GM03348 (cell line): ENCODE measurements at regions not wholly inside any gene's neighbourhood (a gene's known extent, or its start where the extent isn't known, plus 50 kb on each side); places are given as distances from the start of the nearest gene placed in this dataset.
"Not testable (repeated sequence)": the region's sequence is repeated elsewhere in the genome, so short reads cannot be mapped to it uniquely, and the experiment has no call there.

Experiments
- DNase-seq: peaks from one replicate; pipeline ENCODE4 v3.0.0; 2012; ENCODE audit warnings: low spot score

DNA sequence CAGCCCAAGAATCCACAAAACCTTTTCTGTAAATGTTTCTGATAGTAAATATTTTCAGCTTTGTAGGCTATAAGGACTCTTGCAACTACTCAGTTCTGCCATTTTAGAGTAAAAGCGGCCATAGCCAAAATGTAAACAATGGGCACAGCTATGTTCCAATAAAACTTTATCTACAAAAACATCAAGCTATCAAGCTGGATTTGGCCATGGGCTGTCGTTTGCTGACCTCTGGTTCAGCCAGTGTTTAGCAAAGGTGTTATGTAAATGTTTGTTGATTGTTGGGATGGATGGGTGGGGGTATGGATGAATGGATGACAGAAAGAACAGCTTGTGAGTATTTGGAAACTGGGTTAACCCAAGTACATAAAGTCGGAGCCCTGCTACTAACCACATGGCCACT is 111.1 kb upstream of the VRK1 start:
- DNase-seq = no peak

GRCh38 chr14:96688629-96689028 is 108.6 kb upstream of the VRK1 start:
- no peak for DNase-seq

GRCh38 chr14:96690713-96691383 is 106.3 kb upstream of the VRK1 start:
- no peak for DNase-seq

DNA sequence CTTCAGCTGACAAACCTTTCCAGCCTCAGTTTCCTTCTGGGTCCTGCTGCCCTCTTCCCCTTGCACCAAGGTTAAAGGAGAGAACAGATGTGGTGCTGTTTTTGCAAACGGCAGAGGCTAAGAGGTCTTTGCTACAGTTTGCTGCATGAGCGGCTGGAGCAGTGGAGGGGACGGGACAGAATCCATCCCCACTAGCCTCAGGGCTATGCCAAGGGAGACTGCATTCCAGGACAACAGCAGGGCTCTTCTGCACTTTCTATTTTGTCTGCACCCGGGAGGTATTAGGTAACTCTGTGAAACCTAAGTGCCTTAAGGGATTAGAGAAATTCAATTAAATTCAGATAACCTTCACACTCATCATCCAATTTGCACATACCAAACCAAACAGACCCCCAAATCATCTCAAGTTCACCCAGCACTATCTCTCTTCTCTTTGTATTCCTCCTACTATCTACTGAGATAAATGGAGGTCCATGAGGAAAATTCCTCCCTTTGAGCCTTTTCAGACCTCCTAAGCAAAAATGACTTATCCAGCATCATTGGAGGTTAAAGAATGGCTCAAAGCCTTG is 103.8 kb upstream of the VRK1 start:
- no peak for DNase-seq

DNA sequence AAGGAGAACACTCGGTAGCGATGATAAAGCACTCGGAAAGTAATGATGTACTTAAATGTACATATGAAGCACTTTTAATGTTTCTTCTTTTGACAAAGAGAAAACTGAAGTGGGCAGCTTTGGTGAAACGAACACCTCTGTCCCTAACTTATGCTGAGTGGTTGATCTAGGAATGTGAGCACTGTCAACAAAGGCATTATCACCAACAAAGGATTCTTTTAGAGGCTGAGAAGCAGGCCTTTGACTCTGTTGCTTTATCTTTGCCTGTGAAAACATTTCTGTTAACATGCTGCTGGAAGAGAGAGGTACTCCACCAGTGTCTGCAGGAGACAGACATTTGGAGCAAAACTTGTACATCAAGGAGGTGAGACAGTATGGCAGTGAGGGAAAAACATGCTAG is 103.2 kb upstream of the VRK1 start:
- DNase-seq = no peak

GRCh38 chr14:96698960-96699539 is 98.1 kb upstream of the VRK1 start:
- DNase-seq = no peak

DNA sequence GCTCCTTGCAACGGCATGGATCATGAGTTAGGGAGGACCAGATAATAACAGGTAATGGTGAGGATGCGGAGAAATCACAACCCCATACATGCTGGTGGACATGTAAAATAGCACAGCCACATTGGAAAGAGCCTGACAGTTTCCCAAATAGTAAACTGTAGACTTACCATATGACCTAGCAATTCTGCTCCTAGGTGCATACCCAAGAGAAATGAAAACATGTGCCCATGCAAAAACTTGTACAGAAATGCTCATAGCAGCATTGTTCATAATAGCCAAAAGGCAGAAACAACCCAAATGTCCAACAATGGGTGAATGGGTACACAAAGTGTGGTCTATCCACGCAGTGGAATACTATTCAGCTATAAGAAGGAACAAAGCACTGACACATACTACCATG is 97.5 kb upstream of the VRK1 start:
- no peak for DNase-seq

DNA sequence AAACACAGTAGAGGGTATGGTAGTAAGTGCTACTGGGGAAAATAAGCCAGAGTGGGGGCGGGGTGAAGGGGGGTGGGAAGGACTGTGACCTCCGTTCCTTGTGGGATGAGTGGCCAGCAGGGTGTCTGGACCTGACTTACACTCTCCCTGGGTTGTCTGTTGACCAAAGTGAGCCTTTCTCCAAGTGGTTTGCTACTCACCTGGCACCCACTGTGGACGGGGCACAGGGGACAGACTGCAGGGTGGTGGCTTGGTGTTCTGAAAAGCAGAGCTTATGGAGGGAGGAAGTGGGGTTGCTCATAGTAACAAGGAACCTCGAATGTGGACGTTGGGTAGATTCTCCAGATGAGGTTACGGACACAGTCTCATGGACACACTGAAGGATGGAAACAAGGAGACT is 94.4 kb upstream of the VRK1 start:
- DNase-seq = no peak

DNA sequence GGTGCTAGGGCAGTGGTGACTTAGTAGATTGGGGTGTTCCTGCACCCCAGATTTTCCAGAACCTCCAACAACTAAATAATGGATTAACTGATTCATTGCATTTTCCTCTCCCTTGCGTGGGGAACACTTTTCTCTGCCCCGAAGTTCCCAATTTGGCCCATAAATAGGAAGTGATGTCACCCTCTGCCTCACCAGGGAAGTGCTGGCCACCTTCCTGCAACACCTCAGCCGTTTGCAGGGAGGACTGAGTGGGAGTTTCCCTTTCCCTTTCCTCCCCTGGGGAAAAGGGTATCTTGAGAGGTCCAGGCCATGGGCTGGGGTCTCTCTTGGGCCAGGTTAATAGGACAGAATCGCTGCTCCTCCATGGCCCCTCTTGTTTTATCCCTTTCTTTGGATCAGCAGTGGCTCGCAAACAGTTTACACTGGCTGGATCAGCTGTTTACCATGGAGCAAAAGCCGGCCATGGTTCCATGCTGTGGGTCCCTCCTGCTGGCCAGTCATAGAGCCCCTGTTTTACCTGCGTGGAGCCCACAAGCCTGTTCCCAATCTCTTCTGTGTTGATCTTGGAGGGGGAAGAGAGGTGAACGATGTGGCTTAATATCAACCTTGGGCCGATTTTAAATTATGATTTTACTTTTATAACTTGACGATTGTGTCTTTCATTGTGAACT is 91.6 kb upstream of the VRK1 start:
- no peak for DNase-seq

- no peak for DNase-seq
Measured at GRCh38 chr14:96706893-96707292, 90.3 kb upstream of the VRK1 start.

DNA sequence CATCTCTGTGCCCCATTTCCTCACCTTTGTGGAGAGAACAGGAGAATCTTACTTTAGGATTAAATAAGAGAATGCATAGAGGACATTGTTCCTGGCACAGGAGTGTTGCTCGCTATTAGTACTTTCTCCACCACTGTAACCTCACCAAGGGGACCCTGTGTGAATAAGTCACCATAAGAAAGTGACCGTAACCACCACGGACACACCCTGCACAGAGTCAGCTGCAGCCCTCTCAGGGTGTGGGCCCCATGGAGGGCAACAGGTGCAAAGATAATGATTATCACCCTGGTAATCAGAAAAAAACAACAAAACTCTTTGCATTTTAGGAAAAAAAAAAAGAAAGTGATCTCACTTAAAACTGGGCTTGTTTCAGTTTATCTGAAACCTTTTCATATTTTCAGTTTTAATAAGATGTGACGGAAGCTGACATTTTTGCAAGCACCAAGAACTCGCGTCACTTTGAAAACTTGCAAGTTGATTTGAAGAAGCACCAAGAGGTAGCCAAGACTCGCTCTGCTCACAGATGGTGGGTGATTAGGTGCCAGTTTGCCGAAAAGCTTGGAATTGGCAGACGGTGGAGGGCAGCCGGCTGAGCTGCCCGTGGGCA is 87.0 kb upstream of the VRK1 start:
- DNase-seq = no peak

GRCh38 chr14:96711559-96712267 is 85.5 kb upstream of the VRK1 start:
- DNase-seq = no peak

DNA sequence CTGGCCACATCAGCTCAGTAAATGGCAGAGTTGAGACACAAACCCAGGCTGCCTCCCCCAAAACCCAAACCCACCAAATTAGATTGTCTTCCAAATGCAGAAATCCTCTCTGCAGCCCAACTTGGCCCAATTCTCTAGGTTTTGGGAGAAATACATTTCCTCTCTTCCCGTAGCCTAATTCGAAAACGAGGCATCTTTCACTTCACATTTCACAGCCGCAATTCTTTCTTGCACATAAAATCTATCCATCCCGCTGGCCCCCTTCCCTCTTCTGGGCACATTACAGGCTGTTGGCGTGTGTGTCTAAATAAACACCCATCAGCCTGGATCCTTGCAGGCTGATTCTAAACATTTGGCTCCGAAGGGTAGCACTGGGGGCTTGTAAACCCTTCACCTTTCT is 83.8 kb upstream of the VRK1 start:
- DNase-seq = no peak

- not testable (repeated sequence) for DNase-seq
Measured at GRCh38 chr14:96714537-96714936, 82.6 kb upstream of the VRK1 start.

GRCh38 chr14:96717116-96717515 is 80.1 kb upstream of the VRK1 start:
- no peak for DNase-seq

- no peak for DNase-seq
Measured at GRCh38 chr14:96718407-96718806, 78.8 kb upstream of the VRK1 start.

DNA sequence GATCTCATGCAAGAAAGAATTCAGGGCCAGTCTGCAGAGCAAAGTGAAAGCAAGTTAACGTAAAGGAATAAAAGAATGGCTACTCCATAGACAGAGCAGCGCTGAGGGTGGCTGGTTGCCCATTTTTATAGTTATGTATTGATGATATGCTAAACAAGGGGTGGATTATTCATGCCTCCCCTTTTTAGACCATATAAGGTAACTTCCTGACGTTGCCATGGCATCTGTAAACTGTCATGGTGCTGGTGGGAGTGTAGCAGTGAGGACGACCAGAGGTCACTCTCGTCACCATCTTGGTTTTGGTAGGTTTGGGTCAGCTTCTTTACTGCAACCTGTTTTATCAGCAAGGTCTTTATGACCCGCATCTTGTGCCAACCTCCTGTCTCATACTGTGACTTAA is 76.5 kb upstream of the VRK1 start:
- not testable (repeated sequence) for DNase-seq

DNA sequence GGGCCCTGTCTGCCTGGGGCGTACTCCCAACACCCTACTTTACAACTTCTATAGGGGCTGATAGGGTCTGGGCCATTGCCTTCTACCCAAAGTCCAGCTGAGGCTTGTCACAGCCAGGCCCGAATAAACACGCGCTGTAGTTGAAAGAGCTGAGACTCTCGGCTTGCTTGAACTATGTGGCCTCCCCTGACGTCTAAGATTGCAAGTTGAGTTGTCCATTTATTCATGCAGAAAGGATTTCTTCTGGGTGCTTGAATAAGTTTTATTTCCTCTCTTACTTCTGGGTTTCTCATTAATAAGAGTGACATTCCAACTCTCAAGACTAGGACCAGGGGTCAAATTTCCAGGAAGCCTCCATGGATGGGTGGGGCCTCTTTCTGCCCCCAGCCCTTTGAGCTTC is 74.4 kb upstream of the VRK1 start:
- DNase-seq = no peak

GRCh38 chr14:96723946-96724345 is 73.2 kb upstream of the VRK1 start:
- no peak for DNase-seq

DNA sequence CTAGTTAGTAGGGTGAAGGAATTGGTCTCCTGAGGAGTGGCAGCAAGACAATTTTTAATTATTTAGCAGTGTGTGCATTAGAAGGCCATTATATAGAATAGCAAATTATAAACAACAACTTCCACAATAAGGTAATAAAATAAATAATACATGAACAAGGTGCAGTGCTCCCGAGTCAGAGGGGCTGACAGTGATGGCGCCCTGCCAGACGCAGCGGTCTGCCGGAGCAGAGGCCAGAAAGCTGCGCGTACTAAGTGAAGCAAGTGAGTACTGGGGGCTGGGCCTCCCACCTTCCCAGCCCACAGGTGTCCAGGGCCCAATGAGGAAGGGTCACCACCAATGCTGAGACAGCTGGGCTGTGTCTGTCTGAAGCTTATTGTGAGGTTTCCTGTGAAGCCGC is 72.0 kb upstream of the VRK1 start:
- no peak for DNase-seq

- no peak for DNase-seq
Measured at GRCh38 chr14:96727073-96727472, 70.1 kb upstream of the VRK1 start.

DNA sequence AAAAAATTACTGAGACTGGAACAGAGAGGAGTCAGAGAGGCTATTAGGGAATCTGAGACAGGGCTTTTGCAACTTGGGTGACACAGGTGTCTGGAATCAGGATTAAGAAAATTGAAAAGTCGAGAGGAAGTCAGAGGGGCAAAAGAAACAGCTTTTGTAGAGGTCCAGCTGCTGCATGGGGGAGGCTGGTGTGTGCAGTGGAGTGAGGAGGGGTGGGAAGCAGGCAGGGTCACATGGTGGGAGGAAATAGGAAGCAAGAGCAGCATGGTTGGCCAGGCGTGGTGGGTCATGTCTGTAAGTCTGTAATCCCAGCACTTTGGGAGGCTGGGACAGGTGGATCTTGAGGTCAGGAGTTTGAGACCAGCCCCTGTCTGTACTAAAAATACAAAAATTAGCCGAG is 69.7 kb upstream of the VRK1 start:
- DNase-seq = no peak
